Natural killer cell (primary cell): ENCODE measurements at regions not wholly inside any gene's neighbourhood (a gene's known extent, or its start where the extent isn't known, plus 50 kb on each side); places are given as distances from the start of the nearest gene placed in this dataset.

Source experiments
- ATAC-seq, 3 donors: fragments of 150-1000 bp in 2 of 3; fragments of 200-7000 bp in 1 of 3; cut with Tn5 transposase; 1 replicate in 1 of 3; 2 replicates in 2 of 3; pipeline ENCODE4 v1.10.0; 2021; ENCODE audit warnings: mild to moderate bottlenecking in 2 of 3, moderate library complexity in 2 of 3
- DNase-seq, 2 donors: peaks; one replicate each; pipeline versions ENCODE4 v3.0.0 to v3.0.0-alpha.2; 2013 to 2021; ENCODE audit warnings: mixed read lengths in 1 of 2
- H3K27ac ChIP-seq: one replicate; pipeline ENCODE4 v1.5.1; 2013; ENCODE audit warnings: mild to moderate bottlenecking, low read length
- H3K27me3 ChIP-seq: one replicate; pipeline ENCODE4 v1.6.1; 2013; ENCODE audit warnings: low read length; ENCODE audit not compliant: control insufficient read depth, insufficient read depth
- H3K36me3 ChIP-seq: one replicate; pipeline ENCODE4 v1.6.1; 2013; ENCODE audit warnings: low read length; ENCODE audit not compliant: control insufficient read depth, insufficient read depth
- H3K4me1 ChIP-seq: one replicate; pipeline ENCODE4 v1.6.1; 2013; ENCODE audit warnings: low read length; ENCODE audit not compliant: control insufficient read depth, insufficient read depth
- H3K4me3 ChIP-seq: one replicate; pipeline ENCODE4 v1.5.1; 2013; ENCODE audit warnings: low read length
- H3K9me3 ChIP-seq: one replicate; pipeline ENCODE4 v1.6.1; 2013; ENCODE audit warnings: low read length; ENCODE audit not compliant: control insufficient read depth, insufficient read depth
- H3K27ac Mint-ChIP-seq, 2 donors: one replicate each; pipeline ENCODE4 v1.8.0; 2022; ENCODE audit warnings: mild to moderate bottlenecking in 2 of 2, mixed read lengths in 2 of 2, moderate library complexity in 1 of 2
- H3K27me3 Mint-ChIP-seq, 2 donors: one replicate each; pipeline ENCODE4 v1.8.0; 2022; ENCODE audit warnings: low read depth in 2 of 2, mixed read lengths in 2 of 2
- H3K36me3 Mint-ChIP-seq: one replicate; pipeline ENCODE4 v1.8.0; 2022; ENCODE audit warnings: mixed read lengths
- H3K4me1 Mint-ChIP-seq, 2 donors: one replicate each; pipeline ENCODE4 v1.8.0; 2022; ENCODE audit warnings: mixed read lengths in 2 of 2
- H3K4me3 Mint-ChIP-seq: one replicate; pipeline ENCODE4 v1.8.0; 2022; ENCODE audit warnings: mild to moderate bottlenecking, moderate library complexity, mixed read lengths
- H3K9me3 Mint-ChIP-seq, 2 donors: one replicate each; pipeline ENCODE4 v1.8.0; 2022; ENCODE audit warnings: mixed read lengths in 2 of 2
- CTCF ChIP-seq: fragments of 200-600 bp; IDR thresholded peaks from one replicate; pipeline ENCODE4 v1.8.0; 2022; ENCODE audit warnings: antibody characterized with exemption
- WGBS: methylation state at CpG from one replicate; pipeline ENCODE4 v1.1.7; 2013; ENCODE audit warnings: missing lambda C conversion rate; ENCODE audit not compliant: insufficient coverage; 5-methylcytosine and 5-hydroxymethylcytosine counted together
- intact Hi-C: fragments of 100-400 bp; cut with micrococcal nuclease; formaldehyde crosslinking; loops from one replicate; pipeline ENCODE4 v1.14.2; 2022

- Mint-ChIP-seq H3K27ac (no peak overlapping the region), H3K27me3 (no peaks in the 10 kb centered on the region), H3K9me3 (peaks cover 4 to 10% of the 10 kb centered on the region in 2 donors), H3K4me3 (no peak overlapping the region), H3K4me1 (no peaks in the 10 kb centered on the region), H3K36me3 (no peaks in the 10 kb centered on the region)
- intact Hi-C loops: no loop called here
- DNase-seq (no peak), ATAC-seq (no peak)
- no peaks in the 10 kb centered on the region for H3K4me1 ChIP-seq
- no peaks in the 10 kb centered on the region for H3K27me3 ChIP-seq
- no peak overlapping the region for H3K4me3 ChIP-seq
- H3K9me3 ChIP-seq: peaks cover 4% of the 10 kb centered on the region
- WGBS: 96% methylated on average over 2 of the region's 2 CpGs
- no peak overlapping the region for H3K27ac ChIP-seq
- no peaks in the 10 kb centered on the region for H3K36me3 ChIP-seq
- TF ChIP-seq CTCF: no peak
These were observed 514.8 kb upstream of the CTNND2 start for GRCh38 chr5:12419075-12419474.

- intact Hi-C loops: no loop called here
- 62% methylated on average over 3 of the region's 5 CpGs for WGBS
- no peak overlapping the region for H3K27ac Mint-ChIP-seq
These were observed 509.3 kb upstream of the CTNND2 start for GRCh38 chr5:12413585-12413984.

GRCh38 chr5:12413075-12413474, 508.8 kb upstream of the CTNND2 start:
- no peak for TF ChIP-seq CTCF
- no peaks in the 10 kb centered on the region for H3K4me1 ChIP-seq
- H3K27ac Mint-ChIP-seq: no peak overlapping the region
- no peaks in the 10 kb centered on the region for H3K27me3 Mint-ChIP-seq
- ATAC-seq (no peak), DNase-seq (no peak)
- no peak overlapping the region for H3K4me3 Mint-ChIP-seq
- intact Hi-C loops: no loop called here
- no peaks in the 10 kb centered on the region for H3K36me3 ChIP-seq
- peaks cover 9% of the 10 kb centered on the region for H3K36me3 Mint-ChIP-seq
- no peak overlapping the region for H3K27ac ChIP-seq
- H3K9me3 ChIP-seq: peaks cover 4% of the 10 kb centered on the region
- H3K4me1 Mint-ChIP-seq: no peaks in the 10 kb centered on the region
- WGBS: 87% methylated on average over 2 of the region's 2 CpGs
- H3K4me3 ChIP-seq: no peak overlapping the region
- H3K27me3 ChIP-seq: no peaks in the 10 kb centered on the region
- H3K9me3 Mint-ChIP-seq: peaks cover 6 to 22% of the 10 kb centered on the region in 2 donors

More at GRCh38 chr5:12413585-12413984, 509.3 kb upstream of the CTNND2 start:
- no peak for ATAC-seq
- Histone ChIP-seq H3K36me3 (no peaks in the 10 kb centered on the region), H3K27me3 (no peaks in the 10 kb centered on the region), H3K4me1 (no peaks in the 10 kb centered on the region), H3K4me3 (no peak overlapping the region), H3K27ac (no peak overlapping the region), H3K9me3 (peaks cover 4% of the 10 kb centered on the region)
- Mint-ChIP-seq H3K27me3 (no peaks in the 10 kb centered on the region), H3K36me3 (peaks cover 9% of the 10 kb centered on the region), H3K4me3 (no peak overlapping the region), H3K9me3 (peaks cover 6 to 22% of the 10 kb centered on the region in 2 donors), H3K4me1 (no peaks in the 10 kb centered on the region)
- TF ChIP-seq CTCF: no peak
- DNase-seq: no peak

- no peak for TF ChIP-seq CTCF
- H3K27me3 ChIP-seq: no peaks in the 10 kb centered on the region
- H3K27ac ChIP-seq: no peak overlapping the region
- no peak overlapping the region for H3K4me3 Mint-ChIP-seq
- no peak overlapping the region for H3K4me3 ChIP-seq
- peaks cover 8 to 9% of the 10 kb centered on the region in 2 donors for H3K9me3 Mint-ChIP-seq
- H3K27ac Mint-ChIP-seq: no peak overlapping the region
- DNase-seq: peak in 1 of 2 donors; percentile 6
- no peak for ATAC-seq
- WGBS: no CpG with 5 or more reads among the region's 2 CpGs
- intact Hi-C loops: no loop called here
- no peaks in the 10 kb centered on the region for H3K9me3 ChIP-seq
- no peaks in the 10 kb centered on the region for H3K4me1 ChIP-seq
- no peaks in the 10 kb centered on the region for H3K4me1 Mint-ChIP-seq
- no peaks in the 10 kb centered on the region for H3K27me3 Mint-ChIP-seq
- no peaks in the 10 kb centered on the region for H3K36me3 ChIP-seq
- no peaks in the 10 kb centered on the region for H3K36me3 Mint-ChIP-seq
These were observed 495.6 kb upstream of the CTNND2 start for GRCh38 chr5:12399868-12400267.
